Neuronal stem cell (in vitro differentiated cells): ENCODE measurements at regions not wholly inside any gene's neighbourhood (a gene's known extent, or its start where the extent isn't known, plus 50 kb on each side); places are given as distances from the start of the nearest gene placed in this dataset.

ENCODE experiments used
- DNase-seq: peaks from one replicate; pipeline ENCODE4 v3.0.0-alpha.2; 2013; ENCODE audit warnings: low spot score
- H2AFZ ChIP-seq: one replicate; pipeline ENCODE4 v1.6.1; 2013; ENCODE audit warnings: mild to moderate bottlenecking, low read length, inconsistent platforms
- H2AK5ac ChIP-seq: 2 replicates; pipeline ENCODE4 v1.6.1; 2013; ENCODE audit warnings: low read depth, mild to moderate bottlenecking, inconsistent platforms, low read length, moderate library complexity, mixed read lengths
- H2BK120ac ChIP-seq: 2 replicates; pipeline ENCODE4 v1.6.1; 2013; ENCODE audit warnings: low read depth, mild to moderate bottlenecking, inconsistent platforms, low read length, moderate library complexity, mixed read lengths
- H2BK12ac ChIP-seq: one replicate; pipeline ENCODE4 v1.6.1; 2013; ENCODE audit warnings: low read length, inconsistent platforms
- H2BK15ac ChIP-seq: 2 replicates; pipeline ENCODE4 v1.6.1; 2013; ENCODE audit warnings: mild to moderate bottlenecking, low read length, inconsistent platforms, mixed read lengths
- H2BK5ac ChIP-seq: one replicate; pipeline ENCODE4 v1.6.1; 2013; ENCODE audit warnings: inconsistent platforms, mild to moderate bottlenecking, low read length, moderate library complexity
- H3K14ac ChIP-seq: one replicate; pipeline ENCODE4 v1.6.1; 2013; ENCODE audit warnings: low read length, inconsistent platforms
- H3K18ac ChIP-seq: 2 replicates; pipeline ENCODE4 v1.6.1; 2013; ENCODE audit warnings: low read length, inconsistent platforms
- H3K23ac ChIP-seq: 2 replicates; pipeline ENCODE4 v1.6.1; 2013; ENCODE audit warnings: low read depth, mild to moderate bottlenecking, mixed read lengths, low read length, inconsistent platforms; ENCODE audit not compliant: poor library complexity
- H3K27ac ChIP-seq: replicated peaks from 3 replicates; pipeline ENCODE4 v1.5.1; 2013; ENCODE audit warnings: low read length, inconsistent platforms
- H3K27me3 ChIP-seq, 3 experiments: 2 replicates each; pipeline ENCODE4 v1.6.1; 2013; ENCODE audit warnings: low read length in 3 of 3, mild to moderate bottlenecking in 2 of 3, inconsistent platforms in 1 of 3, low read depth in 1 of 3, mixed read lengths in 1 of 3, moderate library complexity in 1 of 3; ENCODE audit not compliant: control insufficient read depth in 3 of 3, insufficient read depth in 3 of 3
- H3K36me3 ChIP-seq, 2 donors: replicated peaks in 1 of 2; 2 replicates each; pipeline ENCODE4 v1.6.1; 2013; ENCODE audit warnings: low read length in 2 of 2; ENCODE audit not compliant: control insufficient read depth in 2 of 2, insufficient read depth in 2 of 2
- H3K4ac ChIP-seq: 2 replicates; pipeline ENCODE4 v1.6.1; 2013; ENCODE audit warnings: inconsistent platforms, mild to moderate bottlenecking, low read length, moderate library complexity
- H3K4me1 ChIP-seq, 2 donors: 1 replicate in 1 of 2; 2 replicates in 1 of 2; pipeline ENCODE4 v1.6.1; 2013; ENCODE audit warnings: low read length in 2 of 2, low read depth in 1 of 2; ENCODE audit not compliant: control insufficient read depth in 2 of 2, insufficient read depth in 1 of 2
- H3K4me2 ChIP-seq: one replicate; pipeline ENCODE4 v1.6.1; 2013; ENCODE audit warnings: mild to moderate bottlenecking, low read length, inconsistent platforms; ENCODE audit not compliant: insufficient read depth, poor library complexity, severe bottlenecking
- H3K4me3 ChIP-seq, 2 donors: 2 replicates each; pipeline ENCODE4 v1.5.1; 2013; ENCODE audit warnings: low read length in 2 of 2, mild to moderate bottlenecking in 2 of 2, inconsistent platforms in 1 of 2, moderate library complexity in 1 of 2
- H3K79me1 ChIP-seq: one replicate; pipeline ENCODE4 v1.6.1; 2013; ENCODE audit warnings: low read depth, mild to moderate bottlenecking, inconsistent platforms, low read length, moderate library complexity
- H3K9ac ChIP-seq: one replicate; pipeline ENCODE4 v1.6.1; 2013; ENCODE audit warnings: mild to moderate bottlenecking, low read depth, low read length, inconsistent platforms; ENCODE audit not compliant: poor library complexity
- H3K9me3 ChIP-seq, 2 donors: replicated peaks in 1 of 2; 2 replicates each; pipeline versions ENCODE3 to v1.6.1; 2013; ENCODE audit warnings: low read length in 2 of 2, mild to moderate bottlenecking in 2 of 2, inconsistent platforms in 1 of 2, low read depth in 1 of 2, mixed read lengths in 1 of 2, moderate library complexity in 1 of 2; ENCODE audit not compliant: control insufficient read depth in 2 of 2, insufficient read depth in 1 of 2
- H4K8ac ChIP-seq: one replicate; pipeline ENCODE4 v1.6.1; 2013; ENCODE audit warnings: low read depth, mild to moderate bottlenecking, inconsistent platforms, low read length, moderate library complexity
- H4K91ac ChIP-seq: one replicate; pipeline ENCODE4 v1.6.1; 2013; ENCODE audit warnings: low read length, low read depth, mild to moderate bottlenecking, inconsistent platforms; ENCODE audit not compliant: poor library complexity
- WGBS, 2 donors: extraction: QIAGEN DNeasy Blood & Tissue Kit; methylation state at CpG; one replicate each; pipeline ENCODE4 v1.1.7; 2013; ENCODE audit warnings: missing lambda C conversion rate in 2 of 2, mixed read lengths in 1 of 2; ENCODE audit not compliant: insufficient read length in 2 of 2, insufficient replicate concordance in 1 of 2; ENCODE audit errors: extremely low coverage in 2 of 2; 5-methylcytosine and 5-hydroxymethylcytosine counted together

DNA sequence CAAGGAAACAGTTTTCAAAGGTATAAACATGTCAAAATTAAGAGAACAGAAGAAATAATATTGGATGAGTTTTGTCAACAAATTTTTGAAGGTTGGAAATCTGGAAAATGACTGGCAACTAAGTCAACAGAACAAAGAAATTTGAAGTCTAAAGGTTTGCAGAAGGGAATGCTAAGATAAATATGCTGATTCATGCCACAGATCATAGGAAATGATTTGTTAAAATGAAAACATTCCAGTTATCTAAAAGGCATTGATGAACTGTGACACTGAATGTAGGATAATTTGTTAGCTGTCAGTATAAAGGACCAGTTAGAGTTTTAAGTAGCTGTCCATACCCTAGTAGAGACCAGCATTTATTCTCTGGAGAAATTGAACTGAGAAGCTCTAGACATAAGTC is 157.9 kb upstream of the CHRM3 start:
- H3K14ac ChIP-seq = no peak overlapping the region

DNA sequence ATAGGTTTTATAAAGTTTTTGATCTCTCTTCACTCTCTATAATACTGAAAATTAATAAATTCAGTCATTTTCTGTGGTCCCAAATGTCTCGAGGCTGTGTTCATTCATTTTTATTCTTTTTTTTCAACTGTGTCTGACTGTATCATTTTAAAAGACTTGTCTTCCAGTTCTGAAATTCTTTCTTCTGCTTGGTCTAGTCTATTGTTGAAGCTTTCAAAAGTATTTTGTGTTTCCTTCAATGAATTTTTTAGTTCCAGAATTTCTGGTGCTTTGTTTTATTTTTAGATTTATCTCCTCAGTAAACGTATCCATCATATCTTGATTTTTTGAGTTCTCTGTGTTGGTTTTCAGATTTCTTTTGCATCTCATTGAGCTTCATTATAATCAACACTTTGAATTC is 161.0 kb upstream of the CHRM3 start:
- no peaks in the 10 kb centered on the region for H3K4me1 ChIP-seq
- H2BK15ac ChIP-seq = no peak overlapping the region
- no peak overlapping the region for H3K4ac ChIP-seq
- H4K8ac ChIP-seq = no peak overlapping the region
- no peak overlapping the region for H3K9ac ChIP-seq
- no peak overlapping the region for H3K23ac ChIP-seq
- H3K27me3 ChIP-seq = no peaks in the 10 kb centered on the region
- H3K4me3 ChIP-seq = no peak overlapping the region
- no peak overlapping the region for H3K14ac ChIP-seq
- H3K27ac ChIP-seq = no peak overlapping the region
- H3K18ac ChIP-seq = no peak overlapping the region
- H3K4me2 ChIP-seq = no peak overlapping the region
- no peak overlapping the region for H2BK120ac ChIP-seq
- H2BK12ac ChIP-seq = no peak overlapping the region
- H3K36me3 ChIP-seq = no peaks in the 10 kb centered on the region
- H3K79me1 ChIP-seq = no peaks in the 10 kb centered on the region
- DNase-seq = no peak
- WGBS, 2 donors = no CpG with 5 or more reads among the region's 2 CpGs
- H4K91ac ChIP-seq = no peak overlapping the region
- H3K9me3 ChIP-seq = peaks cover 0 to 11% of the 10 kb centered on the region in 2 donors
- no peak overlapping the region for H2BK5ac ChIP-seq
- no peak overlapping the region for H2AK5ac ChIP-seq
- no peak overlapping the region for H2AFZ ChIP-seq

More for the DNA sequence above, 157.9 kb upstream of the CHRM3 start:
- DNase-seq = no peak
- H3K18ac ChIP-seq = no peak overlapping the region
- H3K36me3 ChIP-seq = no peaks in the 10 kb centered on the region
- H2AK5ac ChIP-seq = no peak overlapping the region
- no peak overlapping the region for H3K27ac ChIP-seq
- no peak overlapping the region for H3K23ac ChIP-seq
- no peak overlapping the region for H2BK15ac ChIP-seq
- H3K9ac ChIP-seq = no peak overlapping the region
- no peaks in the 10 kb centered on the region for H3K27me3 ChIP-seq
- H2BK12ac ChIP-seq = no peak overlapping the region
- H4K91ac ChIP-seq = no peak overlapping the region
- no peak overlapping the region for H2BK5ac ChIP-seq
- H4K8ac ChIP-seq = no peak overlapping the region
- H3K4me1 ChIP-seq = no peaks in the 10 kb centered on the region
- H3K79me1 ChIP-seq = no peaks in the 10 kb centered on the region
- no peak overlapping the region for H2AFZ ChIP-seq
- H2BK120ac ChIP-seq = no peak overlapping the region
- H3K4ac ChIP-seq = no peak overlapping the region
- no peak overlapping the region for H3K4me3 ChIP-seq
- peaks cover 0 to 9% of the 10 kb centered on the region in 2 donors for H3K9me3 ChIP-seq
- no peak overlapping the region for H3K4me2 ChIP-seq

DNA sequence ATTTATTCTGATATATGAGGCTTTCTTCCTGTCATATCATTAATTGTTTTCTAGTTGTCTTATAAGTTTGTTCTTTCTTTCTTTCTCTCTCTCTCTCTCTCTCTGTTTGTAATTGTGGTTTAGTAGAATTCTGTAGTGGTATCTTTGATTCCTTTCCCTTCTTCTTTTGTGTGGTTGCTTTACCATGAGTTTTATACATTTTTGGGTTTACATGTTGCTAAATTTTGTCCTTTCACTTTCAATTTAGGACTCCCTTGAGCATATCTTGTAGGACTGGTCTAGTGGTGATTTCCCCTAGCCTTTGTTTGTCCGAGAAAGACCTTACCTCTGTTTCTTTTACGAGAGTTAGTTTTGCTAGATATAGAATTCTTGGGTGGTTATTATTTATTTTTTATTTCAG is 162.3 kb upstream of the CHRM3 start:
- H3K27me3 ChIP-seq = no peaks in the 10 kb centered on the region
- H3K9me3 ChIP-seq = peaks cover 0 to 11% of the 10 kb centered on the region in 2 donors
- no peak overlapping the region for H3K23ac ChIP-seq
- no peak overlapping the region for H3K4me2 ChIP-seq
- no peak overlapping the region for H3K4ac ChIP-seq
- WGBS, 2 donors = no CpG with 5 or more reads among the region's 2 CpGs
- H3K36me3 ChIP-seq = no peaks in the 10 kb centered on the region
- no peaks in the 10 kb centered on the region for H3K4me1 ChIP-seq
- H2AK5ac ChIP-seq = no peak overlapping the region
- no peak overlapping the region for H2AFZ ChIP-seq
- no peak overlapping the region for H2BK12ac ChIP-seq
- H3K18ac ChIP-seq = no peak overlapping the region
- no peak overlapping the region for H3K9ac ChIP-seq
- no peak overlapping the region for H2BK120ac ChIP-seq
- H2BK15ac ChIP-seq = no peak overlapping the region
- H2BK5ac ChIP-seq = no peak overlapping the region
- H4K8ac ChIP-seq = no peak overlapping the region
- DNase-seq = no peak
- no peaks in the 10 kb centered on the region for H3K79me1 ChIP-seq
- no peak overlapping the region for H4K91ac ChIP-seq
- no peak overlapping the region for H3K27ac ChIP-seq
- H3K14ac ChIP-seq = no peak overlapping the region
- H3K4me3 ChIP-seq = no peak overlapping the region

DNA sequence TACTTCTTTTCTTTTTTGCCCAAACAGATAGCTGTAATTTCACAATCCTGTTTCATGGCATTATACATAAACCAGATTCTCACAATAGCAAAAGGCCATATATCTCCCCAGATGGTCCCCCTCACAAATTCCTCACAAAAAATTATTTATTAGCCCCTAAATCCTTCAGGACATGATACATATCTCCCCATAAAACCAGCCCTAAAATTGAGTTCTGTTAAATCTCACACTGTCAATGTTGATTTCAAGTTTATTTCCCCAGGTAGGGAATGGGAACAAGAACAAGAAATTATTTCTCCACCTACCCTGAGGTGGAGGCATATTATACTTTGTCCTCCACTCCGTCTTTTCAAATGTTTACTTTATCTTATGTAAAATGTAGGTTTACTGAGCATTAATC is 163.4 kb upstream of the CHRM3 start:
- no peaks in the 10 kb centered on the region for H3K79me1 ChIP-seq
- H3K4me2 ChIP-seq = no peak overlapping the region
- no peak overlapping the region for H3K14ac ChIP-seq
- no peak overlapping the region for H2BK5ac ChIP-seq
- no peak overlapping the region for H3K9ac ChIP-seq
- no peak overlapping the region for H2AK5ac ChIP-seq
- H2BK120ac ChIP-seq = no peak overlapping the region
- no peak overlapping the region for H3K23ac ChIP-seq
- H2AFZ ChIP-seq = no peak overlapping the region
- H3K4me1 ChIP-seq = no peaks in the 10 kb centered on the region
- peaks cover 0 to 11% of the 10 kb centered on the region in 2 donors for H3K9me3 ChIP-seq
- no peak overlapping the region for H3K18ac ChIP-seq
- no peak overlapping the region for H2BK12ac ChIP-seq
- no peak overlapping the region for H3K4ac ChIP-seq
- H4K8ac ChIP-seq = no peak overlapping the region
- WGBS, 2 donors = no CpG with 5 or more reads among the region's 1 CpG
- H3K27ac ChIP-seq = no peak overlapping the region
- H4K91ac ChIP-seq = no peak overlapping the region
- DNase-seq = no peak
- no peak overlapping the region for H3K4me3 ChIP-seq
- H2BK15ac ChIP-seq = no peak overlapping the region
- no peaks in the 10 kb centered on the region for H3K27me3 ChIP-seq
- H3K36me3 ChIP-seq = no peaks in the 10 kb centered on the region
